ENCODE measurements at regions not wholly inside any gene's neighbourhood (a gene's known extent, or its start where the extent isn't known, plus 50 kb on each side); places are given as distances from the start of the nearest gene placed in this dataset.

- Mint-ChIP-seq H3K4me3 (ENCODE audit: unreplicated experiment) (no peak overlapping the region), H3K27me3 (ENCODE audit: unreplicated experiment) (peaks cover 23% of the 10 kb centered on the region), H3K27ac (ENCODE audit: unreplicated experiment) (no peak overlapping the region), H3K9me3 (ENCODE audit: unreplicated experiment) (no peaks in the 10 kb centered on the region), H3K4me1 (ENCODE audit: unreplicated experiment) (peaks cover 8% of the 10 kb centered on the region), H3K36me3 (ENCODE audit: unreplicated experiment) (no peaks in the 10 kb centered on the region)
- no peak for TF ChIP-seq CTCF (IDR thresholded peaks at IDR 0.05)
- DNase-seq (ENCODE audit: extremely low spot score, unreplicated experiment), result no peak
These were observed 90.6 kb downstream of the MAF start for GRCh38 chr16:79509906-79510305.

GRCh38 chr16:79509211-79509631, 91.3 kb downstream of the MAF start:
- no peaks in the 10 kb centered on the region for H3K36me3 Mint-ChIP-seq (ENCODE audit: unreplicated experiment)
- H3K4me3 Mint-ChIP-seq (ENCODE audit: unreplicated experiment), result no peak overlapping the region
- peaks cover 24% of the 10 kb centered on the region for H3K27me3 Mint-ChIP-seq (ENCODE audit: unreplicated experiment)
- peaks cover 8% of the 10 kb centered on the region for H3K4me1 Mint-ChIP-seq (ENCODE audit: unreplicated experiment)
- no peaks in the 10 kb centered on the region for H3K9me3 Mint-ChIP-seq (ENCODE audit: unreplicated experiment)
- no peak for DNase-seq (ENCODE audit: extremely low spot score, unreplicated experiment)
- no peak overlapping the region for H3K27ac Mint-ChIP-seq (ENCODE audit: unreplicated experiment)
- TF ChIP-seq CTCF (IDR thresholded peaks at IDR 0.05), result no peak

GRCh38 chr16:79508294-79508693, 92.2 kb downstream of the MAF start:
- Mint-ChIP-seq H3K27ac (ENCODE audit: unreplicated experiment) (no peak overlapping the region), H3K4me1 (ENCODE audit: unreplicated experiment) (peaks cover 8% of the 10 kb centered on the region), H3K4me3 (ENCODE audit: unreplicated experiment) (no peak overlapping the region), H3K9me3 (ENCODE audit: unreplicated experiment) (no peaks in the 10 kb centered on the region), H3K36me3 (ENCODE audit: unreplicated experiment) (no peaks in the 10 kb centered on the region), H3K27me3 (ENCODE audit: unreplicated experiment) (peaks cover 25% of the 10 kb centered on the region)
- TF ChIP-seq CTCF (IDR thresholded peaks at IDR 0.05), result no peak
- DNase-seq (ENCODE audit: extremely low spot score, unreplicated experiment), result no peak

- H3K36me3 Mint-ChIP-seq (ENCODE audit: unreplicated experiment), result no peaks in the 10 kb centered on the region
- H3K9me3 Mint-ChIP-seq (ENCODE audit: unreplicated experiment), result no peaks in the 10 kb centered on the region
- H3K27ac Mint-ChIP-seq (ENCODE audit: unreplicated experiment), result no peak overlapping the region
- DNase-seq (ENCODE audit: extremely low spot score, unreplicated experiment), result no peak
- no peak for TF ChIP-seq CTCF (IDR thresholded peaks at IDR 0.05)
- H3K4me3 Mint-ChIP-seq (ENCODE audit: unreplicated experiment), result no peak overlapping the region
- H3K27me3 Mint-ChIP-seq (ENCODE audit: unreplicated experiment), result peaks cover 32% of the 10 kb centered on the region
- H3K4me1 Mint-ChIP-seq (ENCODE audit: unreplicated experiment), result peaks cover 8% of the 10 kb centered on the region
These were observed 95.2 kb downstream of the MAF start for GRCh38 chr16:79505344-79505743.

DNA sequence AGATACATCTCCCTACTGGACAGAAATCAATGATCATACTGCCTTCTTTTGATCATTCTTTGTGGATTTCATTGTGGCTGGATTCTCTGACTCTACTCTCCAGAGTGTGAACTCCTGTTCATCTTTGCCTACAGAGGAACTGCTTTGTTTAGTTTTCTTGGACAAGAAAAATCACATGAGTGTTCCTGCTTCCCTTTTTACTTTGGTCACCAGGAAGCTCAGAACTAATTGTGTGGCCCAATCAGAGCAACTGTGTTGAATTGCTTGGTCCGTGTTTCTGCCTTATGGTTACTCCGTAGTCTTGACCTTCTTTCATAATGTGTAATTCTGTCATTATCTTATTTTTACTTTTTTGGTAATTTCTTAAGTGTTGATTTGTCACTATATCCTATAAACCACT, 97.0 kb downstream of the MAF start:
- H3K4me3 Mint-ChIP-seq (ENCODE audit: unreplicated experiment), result no peak overlapping the region
- DNase-seq (ENCODE audit: extremely low spot score, unreplicated experiment), result no peak
- H3K4me1 Mint-ChIP-seq (ENCODE audit: unreplicated experiment), result no peaks in the 10 kb centered on the region
- H3K27ac Mint-ChIP-seq (ENCODE audit: unreplicated experiment), result no peak overlapping the region
- TF ChIP-seq CTCF (IDR thresholded peaks at IDR 0.05), result no peak
- H3K36me3 Mint-ChIP-seq (ENCODE audit: unreplicated experiment), result no peaks in the 10 kb centered on the region
- no peaks in the 10 kb centered on the region for H3K9me3 Mint-ChIP-seq (ENCODE audit: unreplicated experiment)
- peaks cover 36% of the 10 kb centered on the region for H3K27me3 Mint-ChIP-seq (ENCODE audit: unreplicated experiment)

All from osteocyte (in vitro differentiated cells).